Upper lobe of right lung (tissue), 1 donor: ENCODE measurements at regions not wholly inside any gene's neighbourhood (a gene's known extent, or its start where the extent isn't known, plus 50 kb on each side); places are given as distances from the start of the nearest gene placed in this dataset.

ENCODE experiments used
- ATAC-seq: fragments of 200-7000 bp; cut with Tn5 transposase; one replicate; pipeline ENCODE4 v1.9.1; 2020; ENCODE audit warnings: mild to moderate bottlenecking, moderate library complexity
- DNase-seq: peaks from one replicate; pipeline ENCODE4 v3.0.0-alpha.2; 2020
- H3K27ac ChIP-seq: fragments of 200-600 bp; one replicate; pipeline ENCODE4 v1.8.0; 2022
- H3K27me3 ChIP-seq: fragments of 200-600 bp; one replicate; pipeline ENCODE4 v1.8.0; 2022; ENCODE audit warnings: mild to moderate bottlenecking
- H3K36me3 ChIP-seq: fragments of 200-600 bp; one replicate; pipeline ENCODE4 v1.8.0; 2022
- H3K4me1 ChIP-seq: fragments of 200-600 bp; one replicate; pipeline ENCODE4 v1.8.0; 2022
- H3K4me3 ChIP-seq: fragments of 200-600 bp; one replicate; pipeline ENCODE4 v1.8.0; 2022; ENCODE audit warnings: mild to moderate bottlenecking
- H3K9me3 ChIP-seq: fragments of 200-600 bp; one replicate; pipeline ENCODE4 v1.8.0; 2022
- CTCF ChIP-seq: fragments of 200-600 bp; IDR thresholded peaks from one replicate; pipeline ENCODE4 v1.8.0; 2022; ENCODE audit warnings: antibody characterized with exemption
- intact Hi-C: fragments of 100-400 bp; cut with DNase I; formaldehyde crosslinking; loops from one replicate; pipeline ENCODE4 v1.11.0; 2022
- donor health status: DM: no; HTN: yes; CAD: no; lungs with severe emphysema.

- TF ChIP-seq CTCF, result no peak
- Histone ChIP-seq H3K27ac (no peak overlapping the region), H3K27me3 (no peaks in the 10 kb centered on the region), H3K4me3 (no peak overlapping the region), H3K9me3 (no peaks in the 10 kb centered on the region), H3K36me3 (no peaks in the 10 kb centered on the region), H3K4me1 (no peaks in the 10 kb centered on the region)
- DNase-seq, result no peak
- intact Hi-C loops, result no loop called here
- ATAC-seq, result peak; percentile 59
These were observed 204.6 kb downstream of the RND3 start for GRCh38 chr2:150282771-150283371.

GRCh38 chr2:150282357-150282756, 205.1 kb downstream of the RND3 start:
- no peak overlapping the region for H3K27ac ChIP-seq
- no peak for ATAC-seq

GRCh38 chr2:150280231-150280630, 207.2 kb downstream of the RND3 start:
- Histone ChIP-seq H3K4me3 (no peak overlapping the region), H3K27ac (no peak overlapping the region), H3K27me3 (no peaks in the 10 kb centered on the region), H3K36me3 (no peaks in the 10 kb centered on the region), H3K4me1 (no peaks in the 10 kb centered on the region), H3K9me3 (no peaks in the 10 kb centered on the region)
- DNase-seq (no peak), ATAC-seq (no peak)
- intact Hi-C loops, result no loop called here
- TF ChIP-seq CTCF, result no peak

More at GRCh38 chr2:150282357-150282756, 205.1 kb downstream of the RND3 start:
- no peak for DNase-seq
- H3K36me3 ChIP-seq, result no peaks in the 10 kb centered on the region
- H3K27me3 ChIP-seq, result no peaks in the 10 kb centered on the region
- no peak overlapping the region for H3K4me3 ChIP-seq
- no peaks in the 10 kb centered on the region for H3K4me1 ChIP-seq
- intact Hi-C loops, result no loop called here
- TF ChIP-seq CTCF, result no peak
- no peaks in the 10 kb centered on the region for H3K9me3 ChIP-seq

GRCh38 chr2:150279686-150280085, 207.8 kb downstream of the RND3 start:
- no peaks in the 10 kb centered on the region for H3K36me3 ChIP-seq
- H3K9me3 ChIP-seq, result no peaks in the 10 kb centered on the region
- no peak overlapping the region for H3K27ac ChIP-seq
- intact Hi-C loops, result no loop called here
- no peaks in the 10 kb centered on the region for H3K4me1 ChIP-seq
- DNase-seq, result no peak
- H3K4me3 ChIP-seq, result no peak overlapping the region
- no peak for ATAC-seq
- no peak for TF ChIP-seq CTCF
- no peaks in the 10 kb centered on the region for H3K27me3 ChIP-seq

GRCh38 chr2:150276737-150277136, 210.7 kb downstream of the RND3 start:
- TF ChIP-seq CTCF, result no peak
- H3K27ac ChIP-seq, result no peak overlapping the region
- H3K4me1 ChIP-seq, result no peaks in the 10 kb centered on the region
- no peaks in the 10 kb centered on the region for H3K36me3 ChIP-seq
- no peaks in the 10 kb centered on the region for H3K9me3 ChIP-seq
- H3K27me3 ChIP-seq, result no peaks in the 10 kb centered on the region
- no peak for DNase-seq
- H3K4me3 ChIP-seq, result no peak overlapping the region
- intact Hi-C loops, result no loop called here
- ATAC-seq, result no peak

GRCh38 chr2:150274108-150274507, 213.4 kb downstream of the RND3 start:
- H3K27me3 ChIP-seq, result no peaks in the 10 kb centered on the region
- ATAC-seq, result no peak
- DNase-seq, result no peak
- no peak overlapping the region for H3K27ac ChIP-seq
- no peaks in the 10 kb centered on the region for H3K9me3 ChIP-seq
- TF ChIP-seq CTCF, result no peak
- intact Hi-C loops, result no loop called here
- H3K36me3 ChIP-seq, result no peaks in the 10 kb centered on the region
- no peaks in the 10 kb centered on the region for H3K4me1 ChIP-seq
- H3K4me3 ChIP-seq, result no peak overlapping the region
